HCT116 (cell line): ENCODE measurements at regions not wholly inside any gene's neighbourhood (a gene's known extent, or its start where the extent isn't known, plus 50 kb on each side); places are given as distances from the start of the nearest gene placed in this dataset.

Experiments
- ATAC-seq: fragments of 200-7000 bp; cut with Tn5 transposase; 2 replicates; pipeline ENCODE4 v1.9.1; 2020; ENCODE audit warnings: mild to moderate bottlenecking, moderate library complexity
- BruUV-seq: library from RNA; stranded (reverse); fragments of 400-500 nt; replicated peaks from 2 replicates; lab custom pipeline; 2021; lab: Mats Ljungman, UMichigan
- CTCF ChIA-PET: fragments of 300-600 bp; sonication (Branson Sonifier 250); formaldehyde crosslinking; loops from one replicate; lab custom pipeline; 2021; ENCODE audit warnings: antibody characterized with exemption; lab: Charles Lee
- POLR2A ChIA-PET: fragments of 300-600, 350-600 bp; sonication (Branson Sonifier 250); formaldehyde crosslinking; loops from one replicate; lab custom pipeline; 2021; ENCODE audit warnings: antibody characterized with exemption; lab: Charles Lee
- RAD21 ChIA-PET, 2 experiments: fragments of 300-600 bp; sonication (Branson Sonifier 250); formaldehyde crosslinking; loops; one replicate each; lab custom pipeline; 2023; ENCODE audit warnings: low total read pairs in 2 of 2; ENCODE audit not compliant: uncharacterized antibody in 2 of 2, unreplicated experiment in 2 of 2, low non-redundant PET in 1 of 2; lab: Charles Lee
- DNase-seq: peaks from one replicate; pipeline ENCODE4 v3.0.0-alpha.2; 2010; ENCODE audit warnings: low read depth, low spot score
- H2AFZ ChIP-seq: fragments of 200-600 bp; shearing (Covaris generic), sonication (generic); 2 replicates; pipeline ENCODE4 v1.6.1; 2017; ENCODE audit warnings: low read depth, mixed run types, mixed read lengths, antibody characterized with exemption, low read length; ENCODE audit not compliant: poor library complexity, severe bottlenecking
- H3K27ac ChIP-seq: 2 replicates; pipeline ENCODE4 v1.5.1; 2012; ENCODE audit warnings: low read depth, low read length
- H3K27me3 ChIP-seq: fragments of 200-600 bp; sonication (generic); 2 replicates; pipeline ENCODE4 v1.6.1; 2016; ENCODE audit warnings: mixed run types, low read length, mixed read lengths; ENCODE audit not compliant: insufficient read depth
- H3K36me3 ChIP-seq, 2 experiments: fragments of 200-500 bp in 1 of 2; fragments of 200-600 bp in 1 of 2; sonication (Bioruptor generic) in 1 of 2; sonication (generic) in 1 of 2; 2 replicates each; pipeline versions ENCODE4 v1.5.1 to v1.6.1; 2014 to 2016; ENCODE audit warnings: low read length in 2 of 2, inconsistent platforms in 1 of 2, mixed read lengths in 1 of 2, mixed run types in 1 of 2; ENCODE audit not compliant: insufficient read depth in 2 of 2, control insufficient read depth in 1 of 2
- H3K4me1 ChIP-seq, 2 experiments: fragments of 200-600 bp in 1 of 2; sonication (generic) in 1 of 2; 2 replicates each; pipeline versions ENCODE4 v1.5.1 to v1.6.1; 2012 to 2017; ENCODE audit warnings: low read length in 2 of 2, inconsistent platforms in 1 of 2, mild to moderate bottlenecking in 1 of 2, mixed read lengths in 1 of 2, mixed run types in 1 of 2, moderate library complexity in 1 of 2; ENCODE audit not compliant: insufficient read depth in 2 of 2, control insufficient read depth in 1 of 2
- H3K4me2 ChIP-seq: fragments of 200-600 bp; sonication (generic); 2 replicates; pipeline ENCODE4 v1.6.1; 2017; ENCODE audit warnings: mixed run types, low read length, mixed read lengths
- H3K4me3 ChIP-seq, 2 experiments: fragments of 200-600 bp in 1 of 2; sonication (generic) in 1 of 2; replicated peaks in 1 of 2; 2 replicates each; pipeline ENCODE4 v1.5.1; 2011 to 2016; ENCODE audit warnings: low read length in 2 of 2, control low read depth in 1 of 2, low read depth in 1 of 2, mild to moderate bottlenecking in 1 of 2, mixed read lengths in 1 of 2, mixed run types in 1 of 2
- H3K79me2 ChIP-seq: fragments of 200-600 bp; sonication (generic); 2 replicates; pipeline ENCODE4 v1.6.1; 2017; ENCODE audit warnings: mild to moderate bottlenecking, mixed run types, low read length, moderate library complexity, mixed read lengths; ENCODE audit not compliant: insufficient read depth
- H3K9ac ChIP-seq: fragments of 200-600 bp; sonication (generic); 2 replicates; pipeline ENCODE4 v1.6.1; 2016; ENCODE audit warnings: low read length, mixed read lengths
- H3K9me2 ChIP-seq: fragments of 200-600 bp; sonication (generic), shearing (Covaris generic); 2 replicates; pipeline ENCODE4 v1.6.1; 2017; ENCODE audit warnings: mixed run types, mild to moderate bottlenecking, moderate library complexity; ENCODE audit not compliant: insufficient read depth
- H3K9me3 ChIP-seq, 2 experiments: fragments of 200-500 bp in 1 of 2; fragments of 200-600 bp in 1 of 2; sonication (Bioruptor generic) in 1 of 2; sonication (generic) in 1 of 2; 2 replicates each; pipeline ENCODE4 v1.6.1; 2014 to 2017; ENCODE audit warnings: low read length in 2 of 2, mixed read lengths in 2 of 2, inconsistent platforms in 1 of 2, low read depth in 1 of 2, mild to moderate bottlenecking in 1 of 2, mixed run types in 1 of 2, moderate library complexity in 1 of 2; ENCODE audit not compliant: control insufficient read depth in 1 of 2, insufficient read depth in 1 of 2
- H4K20me1 ChIP-seq: fragments of 200-600 bp; sonication (generic), shearing (Covaris generic); 2 replicates; pipeline ENCODE4 v1.6.1; 2017; ENCODE audit warnings: mixed run types, mild to moderate bottlenecking, moderate library complexity; ENCODE audit not compliant: insufficient read depth
- ATF3 ChIP-seq: IDR thresholded peaks from 2 replicates; pipeline ENCODE4 v1.6.1; 2012
- CBX3 ChIP-seq: IDR thresholded peaks from 2 replicates; pipeline ENCODE4 v1.6.1; 2012; ENCODE audit warnings: low read depth
- CEBPB ChIP-seq: IDR thresholded peaks from 2 replicates; pipeline ENCODE4 v1.6.1; 2012; ENCODE audit warnings: low read depth
- CTCF ChIP-seq, 3 experiments: fragments of 200-600 bp in 1 of 3; sonication (generic) in 1 of 3; IDR thresholded peaks in 2 of 3; conservative IDR thresholded peaks in 1 of 3; 2 replicates each; pipeline ENCODE4 v1.5.1; 2012 to 2017; ENCODE audit warnings: low read depth in 2 of 3, low read length in 2 of 3, antibody characterized with exemption in 1 of 3, borderline replicate concordance in 1 of 3, control low read depth in 1 of 3, mild to moderate bottlenecking in 1 of 3, mixed read lengths in 1 of 3, mixed run types in 1 of 3, moderate library complexity in 1 of 3; ENCODE audit not compliant: insufficient read depth in 1 of 3
- EGR1 ChIP-seq: IDR thresholded peaks from 2 replicates; pipeline ENCODE4 v1.6.1; 2012; ENCODE audit warnings: low read depth
- EZH2 ChIP-seq: fragments of 200-600 bp; sonication (generic); IDR thresholded peaks from 2 replicates; pipeline ENCODE4 v1.6.1; 2017; ENCODE audit warnings: antibody characterized with exemption, mixed run types
- EZH2phosphoT487 ChIP-seq: fragments of 200-600 bp; IDR thresholded peaks from 2 replicates; pipeline ENCODE4 v1.6.1; 2018; ENCODE audit warnings: antibody characterized with exemption, borderline replicate concordance
- FOSL1 ChIP-seq: IDR thresholded peaks from 2 replicates; pipeline ENCODE4 v1.6.1; 2012; ENCODE audit warnings: low read depth
- JUND ChIP-seq: IDR thresholded peaks from 2 replicates; pipeline ENCODE4 v1.6.1; 2012
- MAX ChIP-seq: IDR thresholded peaks from 2 replicates; pipeline ENCODE4 v1.6.1; 2012
- REST ChIP-seq: IDR thresholded peaks from 2 replicates; pipeline ENCODE4 v1.6.1; 2012; ENCODE audit warnings: low read depth
- SRF ChIP-seq: IDR thresholded peaks from 2 replicates; pipeline ENCODE4 v1.6.1; 2012; ENCODE audit warnings: low read depth
- TCF7L2 ChIP-seq: IDR thresholded peaks from 2 replicates; pipeline ENCODE4 v1.7.0; 2011; ENCODE audit warnings: borderline replicate concordance, inconsistent platforms; ENCODE audit not compliant: insufficient read depth, insufficient read length; ENCODE audit errors: extremely low read depth
- YY1 ChIP-seq: IDR thresholded peaks from 2 replicates; pipeline ENCODE4 v1.6.1; 2011; ENCODE audit warnings: low read length, low read depth, moderate library complexity, mild to moderate bottlenecking; ENCODE audit not compliant: insufficient replicate concordance; ENCODE audit errors: extremely low read depth
- ZBTB33 ChIP-seq: IDR thresholded peaks from 2 replicates; pipeline ENCODE4 v1.6.1; 2011; ENCODE audit warnings: mild to moderate bottlenecking, low read length, moderate library complexity; ENCODE audit not compliant: insufficient replicate concordance; ENCODE audit errors: extremely low read depth
- ZFX ChIP-seq: fragments of 450-650 bp; IDR thresholded peaks from 2 replicates; pipeline ENCODE4 v1.6.1; 2017
- ZNF274 ChIP-seq: fragments of 200-500 bp; sonication (Bioruptor generic); IDR thresholded peaks from 2 replicates; pipeline ENCODE4 v1.6.1; 2014; ENCODE audit warnings: mild to moderate bottlenecking, low read depth, low read length, inconsistent platforms
- intact Hi-C: fragments of 100-400 bp; cut with micrococcal nuclease; formaldehyde crosslinking; loops from 2 replicates; pipeline ENCODE4 v1.10.0; 2022

- intact Hi-C loops: no loop called here
- DNase-seq: no peak
- CTCF ChIA-PET: no interaction called here
Measured at GRCh38 chr15:88738796-88739195, 64.4 kb upstream of the ACAN start.

More at GRCh38 chr15:88738796-88739195, 64.4 kb upstream of the ACAN start:
- Histone ChIP-seq H4K20me1 (no peaks in the 10 kb centered on the region), H3K4me3 (no peak overlapping the region)
- RAD21 ChIA-PET: no interaction called here
- POLR2A ChIA-PET: no interaction called here
- BruUV-seq: no TSS peak
- TF ChIP-seq EZH2: no peak
- no peak for TF ChIP-seq JUND
- no peak for TF ChIP-seq ATF3
- no peak for TF ChIP-seq CEBPB
- TF ChIP-seq SRF: no peak
- no peak for TF ChIP-seq CBX3
- no peak for TF ChIP-seq YY1
- no peak for TF ChIP-seq ZNF274
- no peak for TF ChIP-seq MAX
- TF ChIP-seq EGR1: no peak
- no peak for TF ChIP-seq EZH2phosphoT487
- TF ChIP-seq FOSL1: no peak
- no peak for TF ChIP-seq ZFX
- no peak for TF ChIP-seq TCF7L2
- no peak for TF ChIP-seq CTCF (IDR thresholded peaks at IDR 0.05 in 2 of 3, conservative IDR thresholded peaks at IDR 0.05 in 1 of 3; ENCODE audit: borderline replicate concordance in 1 of 3, insufficient read depth in 1 of 3, low read depth in 2 of 3, low read length in 2 of 3)
- no peak for TF ChIP-seq REST
- TF ChIP-seq ZBTB33: no peak
- TF ChIP-seq, all 23 proteins: peak for 0
- H3K79me2 ChIP-seq: no peaks in the 10 kb centered on the region
- no peak for ATAC-seq
- H3K27ac ChIP-seq: no peak overlapping the region
- no peak overlapping the region for H2AFZ ChIP-seq
- no peaks in the 10 kb centered on the region for H3K9me2 ChIP-seq
- no peaks in the 10 kb centered on the region for H3K36me3 ChIP-seq
- H3K9ac ChIP-seq: no peak overlapping the region
- H3K4me1 ChIP-seq: no peaks in the 10 kb centered on the region
- peaks cover 27% of the 10 kb centered on the region for H3K27me3 ChIP-seq
- H3K9me3 ChIP-seq: no peaks in the 10 kb centered on the region
- no peak overlapping the region for H3K4me2 ChIP-seq
